ENCODE measurements at regions not wholly inside any gene's neighbourhood (a gene's known extent, or its start where the extent isn't known, plus 50 kb on each side); places are given as distances from the start of the nearest gene placed in this dataset.

- TF ChIP-seq GLIS3 (CRISPR knock-in tag; IDR thresholded peaks at IDR 0.05): no peak
- no peak for TF ChIP-seq BACH2 (CRISPR knock-in tag; IDR thresholded peaks at IDR 0.05; ENCODE audit: borderline replicate concordance)
These were observed 211.9 kb upstream of the TBX3 start (continued) for GRCh38 chr12:114895827-114896226.

- ATAC-seq: no peak
- TF ChIP-seq ZNF8 (CRISPR knock-in tag; IDR thresholded peaks at IDR 0.05) (no peak), SNAI2 (CRISPR knock-in tag; IDR thresholded peaks at IDR 0.05) (no peak), CREB5 (CRISPR knock-in tag; IDR thresholded peaks at IDR 0.05; ENCODE audit: low read depth) (no peak), ARNTL (CRISPR knock-in tag; IDR thresholded peaks at IDR 0.05; ENCODE audit: borderline replicate concordance, low read depth) (no peak), CSDC2 (CRISPR knock-in tag; IDR thresholded peaks at IDR 0.05) (no peak), OSR1 (CRISPR knock-in tag; IDR thresholded peaks at IDR 0.05) (no peak), BACH2 (CRISPR knock-in tag; IDR thresholded peaks at IDR 0.05; ENCODE audit: borderline replicate concordance) (no peak), PATZ1 (CRISPR knock-in tag; IDR thresholded peaks at IDR 0.05; ENCODE audit: borderline replicate concordance) (no peak), ESRRG (CRISPR knock-in tag; IDR thresholded peaks at IDR 0.05) (no peak), CSRNP3 (CRISPR knock-in tag; IDR thresholded peaks at IDR 0.05) (no peak), PPARA (CRISPR knock-in tag; IDR thresholded peaks at IDR 0.05; ENCODE audit: borderline replicate concordance) (no peak), ZFP3 (CRISPR knock-in tag; IDR thresholded peaks at IDR 0.05) (no peak), ZNF70 (CRISPR knock-in tag; IDR thresholded peaks at IDR 0.05) (no peak)
- TF ChIP-seq, protein P1, sequence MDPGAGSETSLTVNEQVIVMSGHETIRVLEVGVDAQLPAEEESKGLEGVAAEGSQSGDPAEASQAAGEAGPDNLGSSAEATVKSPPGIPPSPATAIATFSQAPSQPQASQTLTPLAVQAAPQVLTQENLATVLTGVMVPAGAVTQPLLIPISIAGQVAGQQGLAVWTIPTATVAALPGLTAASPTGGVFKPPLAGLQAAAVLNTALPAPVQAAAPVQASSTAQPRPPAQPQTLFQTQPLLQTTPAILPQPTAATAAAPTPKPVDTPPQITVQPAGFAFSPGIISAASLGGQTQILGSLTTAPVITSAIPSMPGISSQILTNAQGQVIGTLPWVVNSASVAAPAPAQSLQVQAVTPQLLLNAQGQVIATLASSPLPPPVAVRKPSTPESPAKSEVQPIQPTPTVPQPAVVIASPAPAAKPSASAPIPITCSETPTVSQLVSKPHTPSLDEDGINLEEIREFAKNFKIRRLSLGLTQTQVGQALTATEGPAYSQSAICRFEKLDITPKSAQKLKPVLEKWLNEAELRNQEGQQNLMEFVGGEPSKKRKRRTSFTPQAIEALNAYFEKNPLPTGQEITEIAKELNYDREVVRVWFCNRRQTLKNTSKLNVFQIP (CRISPR knock-in tag; IDR thresholded peaks at IDR 0.05; ENCODE audit: borderline replicate concordance, low read depth): no peak
These were observed 211.1 kb upstream of the TBX3 start for GRCh38 chr12:114895081-114895480.

- no peak for ATAC-seq
- TF ChIP-seq TCF4 (CRISPR knock-in tag; IDR thresholded peaks at IDR 0.05; ENCODE audit: borderline replicate concordance): no peak
- TF ChIP-seq TOX (CRISPR knock-in tag; IDR thresholded peaks at IDR 0.05; ENCODE audit: borderline replicate concordance): no peak
- TF ChIP-seq ZNF565 (CRISPR knock-in tag; conservative IDR thresholded peaks at IDR 0.05; ENCODE audit: low read depth): no peak
- TF ChIP-seq RARB (CRISPR knock-in tag; IDR thresholded peaks at IDR 0.05): no peak
- TF ChIP-seq PATZ1 (CRISPR knock-in tag; IDR thresholded peaks at IDR 0.05; ENCODE audit: borderline replicate concordance): no peak
- no peak for TF ChIP-seq ZFP30 (CRISPR knock-in tag; IDR thresholded peaks at IDR 0.05)
- TF ChIP-seq PPARA (CRISPR knock-in tag; IDR thresholded peaks at IDR 0.05; ENCODE audit: borderline replicate concordance): no peak
- TF ChIP-seq ESRRG (CRISPR knock-in tag; IDR thresholded peaks at IDR 0.05): no peak
- TF ChIP-seq OSR1 (CRISPR knock-in tag; IDR thresholded peaks at IDR 0.05): no peak
- no peak for TF ChIP-seq BACH2 (CRISPR knock-in tag; IDR thresholded peaks at IDR 0.05; ENCODE audit: borderline replicate concordance)
- no peak for TF ChIP-seq ZNF8 (CRISPR knock-in tag; IDR thresholded peaks at IDR 0.05)
- no peak for TF ChIP-seq GLIS3 (CRISPR knock-in tag; IDR thresholded peaks at IDR 0.05)
- no peak for TF ChIP-seq ARNTL (CRISPR knock-in tag; IDR thresholded peaks at IDR 0.05; ENCODE audit: borderline replicate concordance, low read depth)
These were observed 210.1 kb upstream of the TBX3 start for GRCh38 chr12:114894076-114894475.
